RWPE2 (cell line): ENCODE measurements at regions not wholly inside any gene's neighbourhood (a gene's known extent, or its start where the extent isn't known, plus 50 kb on each side); places are given as distances from the start of the nearest gene placed in this dataset.

Experiments used
- ATAC-seq: fragments of 200-7000 bp; cut with Tn5 transposase; 3 replicates; pipeline ENCODE4 v1.9.1; 2021; ENCODE audit warnings: low read depth
- DNase-seq: peaks from one replicate; pipeline ENCODE4 v3.0.0-alpha.2; 2020; ENCODE audit warnings: low spot score
- H3K27ac ChIP-seq: fragments of 450-650 bp; 2 replicates; pipeline ENCODE4 v1.5.1; 2017; ENCODE audit warnings: mild to moderate bottlenecking; ENCODE audit not compliant: poor library complexity, severe bottlenecking
- H3K27me3 ChIP-seq: fragments of 250-450 bp; sonication (Bioruptor Pico); 2 replicates; pipeline ENCODE4 v1.5.1; 2021; ENCODE audit warnings: mild to moderate bottlenecking, moderate library complexity; ENCODE audit not compliant: insufficient read depth, poor library complexity, severe bottlenecking
- H3K36me3 ChIP-seq: fragments of 250-450 bp; sonication (Bioruptor Pico); 2 replicates; pipeline ENCODE4 v1.5.1; 2020; ENCODE audit warnings: low read depth, mild to moderate bottlenecking, moderate library complexity
- H3K4me1 ChIP-seq: fragments of 250-450 bp; sonication (Bioruptor Pico); 2 replicates; pipeline ENCODE4 v1.5.1; 2021; ENCODE audit warnings: mild to moderate bottlenecking, moderate library complexity; ENCODE audit not compliant: insufficient read depth, poor library complexity, severe bottlenecking
- H3K4me3 ChIP-seq: fragments of 250-450 bp; sonication (Bioruptor Pico); 2 replicates; pipeline ENCODE4 v1.5.1; 2021; ENCODE audit warnings: mild to moderate bottlenecking, moderate library complexity; ENCODE audit not compliant: severe bottlenecking
- H3K9me3 ChIP-seq: fragments of 250-450 bp; sonication (Bioruptor Pico); 2 replicates; pipeline ENCODE4 v1.5.1; 2021; ENCODE audit warnings: mild to moderate bottlenecking, moderate library complexity; ENCODE audit not compliant: severe bottlenecking
- CTCF ChIP-seq: fragments of 450-650 bp; IDR thresholded peaks from one replicate; pipeline ENCODE4 v1.5.1; 2017; ENCODE audit warnings: mild to moderate bottlenecking, moderate library complexity; ENCODE audit not compliant: poor library complexity, severe bottlenecking

- H3K27ac ChIP-seq = no peak overlapping the region
- H3K36me3 ChIP-seq = no peaks in the 10 kb centered on the region
- DNase-seq (no peak), ATAC-seq (no peak)
- peak; percentile 34 for TF ChIP-seq CTCF
- no peaks in the 10 kb centered on the region for H3K4me1 ChIP-seq
- H3K4me3 ChIP-seq = no peak overlapping the region
- H3K9me3 ChIP-seq = no peaks in the 10 kb centered on the region
- no peaks in the 10 kb centered on the region for H3K27me3 ChIP-seq
Observed at GRCh38 chr3:76753599-76753998, 286.3 kb upstream of the ROBO2 start.

GRCh38 chr3:76754247-76754646 is 285.7 kb upstream of the ROBO2 start:
- no peaks in the 10 kb centered on the region for H3K36me3 ChIP-seq
- no peak for ATAC-seq
- H3K4me3 ChIP-seq = no peak overlapping the region
- H3K4me1 ChIP-seq = no peaks in the 10 kb centered on the region
- no peaks in the 10 kb centered on the region for H3K27me3 ChIP-seq
- no peak for DNase-seq
- no peaks in the 10 kb centered on the region for H3K9me3 ChIP-seq
- no peak overlapping the region for H3K27ac ChIP-seq
- no peak for TF ChIP-seq CTCF

- Histone ChIP-seq H3K36me3 (no peaks in the 10 kb centered on the region), H3K27ac (no peak overlapping the region), H3K9me3 (no peaks in the 10 kb centered on the region), H3K4me3 (no peak overlapping the region), H3K4me1 (no peaks in the 10 kb centered on the region), H3K27me3 (no peaks in the 10 kb centered on the region)
- ATAC-seq (no peak), DNase-seq (no peak)
- TF ChIP-seq CTCF = no peak
Observed at GRCh38 chr3:76756577-76756976, 283.3 kb upstream of the ROBO2 start.

- no peak for TF ChIP-seq CTCF
- no peak overlapping the region for H3K27ac ChIP-seq
- H3K4me1 ChIP-seq = no peaks in the 10 kb centered on the region
- DNase-seq = no peak
- H3K9me3 ChIP-seq = no peaks in the 10 kb centered on the region
- no peaks in the 10 kb centered on the region for H3K36me3 ChIP-seq
- no peak overlapping the region for H3K4me3 ChIP-seq
- H3K27me3 ChIP-seq = no peaks in the 10 kb centered on the region
- ATAC-seq = no peak
Observed at GRCh38 chr3:76760336-76760735, 279.6 kb upstream of the ROBO2 start.

- Histone ChIP-seq H3K27me3 (no peaks in the 10 kb centered on the region), H3K27ac (no peak overlapping the region), H3K36me3 (no peaks in the 10 kb centered on the region), H3K4me3 (no peak overlapping the region), H3K9me3 (no peaks in the 10 kb centered on the region), H3K4me1 (no peaks in the 10 kb centered on the region)
- no peak for ATAC-seq
- no peak for DNase-seq
- no peak for TF ChIP-seq CTCF
Observed at GRCh38 chr3:76765511-76765910, 274.4 kb upstream of the ROBO2 start.
